BJ (cell line): ENCODE measurements at regions not wholly inside any gene's neighbourhood (a gene's known extent, or its start where the extent isn't known, plus 50 kb on each side); places are given as distances from the start of the nearest gene placed in this dataset.

Experiments
- CTCF ChIA-PET: fragments of 350-600 bp; formaldehyde crosslinking; extraction: SDS; loops from one replicate; lab custom pipeline; 2021; ENCODE audit warnings: antibody characterized with exemption, inconsistent platforms; lab: Yijun Ruan, JAX
- POLR2A ChIA-PET: fragments of 300-600 bp; sonication (Branson Sonifier 250); formaldehyde crosslinking; extraction: SDS; loops from one replicate; lab custom pipeline; 2021; ENCODE audit warnings: antibody characterized with exemption; lab: Charles Lee
- DNase-seq: peaks from one replicate; pipeline ENCODE4 v3.0.0-alpha.2; 2011; ENCODE audit warnings: low read depth
- H3K27me3 ChIP-seq: 2 replicates; pipeline ENCODE4 v1.6.0; 2011; ENCODE audit warnings: low read length; ENCODE audit not compliant: control insufficient read depth, insufficient read depth
- H3K36me3 ChIP-seq: 2 replicates; pipeline ENCODE4 v1.5.1; 2011; ENCODE audit warnings: low read length; ENCODE audit not compliant: control insufficient read depth, insufficient read depth
- H3K4me3 ChIP-seq: 2 replicates; pipeline ENCODE4 v1.5.1; 2011; ENCODE audit warnings: low read depth, mild to moderate bottlenecking, control low read depth, low read length
- TF ChIP-seq, protein P1 (sequence below): IDR thresholded peaks from 2 replicates; pipeline ENCODE4 v1.5.1; 2011; ENCODE audit warnings: low read depth, mild to moderate bottlenecking, control low read depth, inconsistent platforms, low read length, moderate library complexity; ENCODE audit not compliant: insufficient read depth

DNA sequence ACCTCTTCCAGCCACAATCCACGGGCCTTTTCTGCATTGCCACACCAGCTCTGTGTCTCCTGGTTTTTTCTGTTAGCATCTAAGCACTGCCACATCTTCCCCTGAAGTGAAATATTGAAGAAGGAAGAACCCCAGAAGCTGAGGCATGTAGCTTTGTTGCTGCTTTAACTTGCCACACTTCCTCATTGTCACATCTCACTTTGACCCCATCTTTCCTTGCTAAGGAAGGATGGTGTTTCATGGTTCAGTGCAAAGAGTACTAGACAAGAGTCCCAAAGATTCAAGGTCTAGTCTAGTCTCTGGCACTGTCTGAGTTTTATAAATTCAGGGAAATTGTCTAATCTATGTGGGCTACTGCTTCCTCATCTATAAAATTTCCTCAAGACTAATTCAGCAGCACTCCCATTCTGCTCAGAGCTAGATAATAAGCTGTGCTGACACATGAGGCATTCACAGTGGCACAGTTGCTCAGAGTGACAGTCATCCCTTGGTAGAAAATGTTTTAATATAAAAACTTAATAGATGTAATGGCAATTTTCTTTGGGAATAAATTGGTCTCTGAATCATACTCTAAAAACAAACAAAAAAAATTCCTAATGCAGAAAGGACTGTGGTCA, 483.0 kb upstream of the ID2 start:
- Histone ChIP-seq H3K4me3 (no peak overlapping the region), H3K27me3 (no peaks in the 10 kb centered on the region), H3K36me3 (no peaks in the 10 kb centered on the region)
- POLR2A ChIA-PET, result interaction anchor here (0.7 kb wide), 1 partner anchor 483 kb away, joined by 3 read pairs; no protein-coding TSS in a partner anchor
- CTCF ChIA-PET, result no interaction called here
- DNase-seq, result no peak
- TF ChIP-seq, protein P1, sequence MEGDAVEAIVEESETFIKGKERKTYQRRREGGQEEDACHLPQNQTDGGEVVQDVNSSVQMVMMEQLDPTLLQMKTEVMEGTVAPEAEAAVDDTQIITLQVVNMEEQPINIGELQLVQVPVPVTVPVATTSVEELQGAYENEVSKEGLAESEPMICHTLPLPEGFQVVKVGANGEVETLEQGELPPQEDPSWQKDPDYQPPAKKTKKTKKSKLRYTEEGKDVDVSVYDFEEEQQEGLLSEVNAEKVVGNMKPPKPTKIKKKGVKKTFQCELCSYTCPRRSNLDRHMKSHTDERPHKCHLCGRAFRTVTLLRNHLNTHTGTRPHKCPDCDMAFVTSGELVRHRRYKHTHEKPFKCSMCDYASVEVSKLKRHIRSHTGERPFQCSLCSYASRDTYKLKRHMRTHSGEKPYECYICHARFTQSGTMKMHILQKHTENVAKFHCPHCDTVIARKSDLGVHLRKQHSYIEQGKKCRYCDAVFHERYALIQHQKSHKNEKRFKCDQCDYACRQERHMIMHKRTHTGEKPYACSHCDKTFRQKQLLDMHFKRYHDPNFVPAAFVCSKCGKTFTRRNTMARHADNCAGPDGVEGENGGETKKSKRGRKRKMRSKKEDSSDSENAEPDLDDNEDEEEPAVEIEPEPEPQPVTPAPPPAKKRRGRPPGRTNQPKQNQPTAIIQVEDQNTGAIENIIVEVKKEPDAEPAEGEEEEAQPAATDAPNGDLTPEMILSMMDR, result no peak

- CTCF ChIA-PET, result no interaction called here
Observed at GRCh38 chr2:8202132-8202531, 479.7 kb upstream of the ID2 start.

DNA sequence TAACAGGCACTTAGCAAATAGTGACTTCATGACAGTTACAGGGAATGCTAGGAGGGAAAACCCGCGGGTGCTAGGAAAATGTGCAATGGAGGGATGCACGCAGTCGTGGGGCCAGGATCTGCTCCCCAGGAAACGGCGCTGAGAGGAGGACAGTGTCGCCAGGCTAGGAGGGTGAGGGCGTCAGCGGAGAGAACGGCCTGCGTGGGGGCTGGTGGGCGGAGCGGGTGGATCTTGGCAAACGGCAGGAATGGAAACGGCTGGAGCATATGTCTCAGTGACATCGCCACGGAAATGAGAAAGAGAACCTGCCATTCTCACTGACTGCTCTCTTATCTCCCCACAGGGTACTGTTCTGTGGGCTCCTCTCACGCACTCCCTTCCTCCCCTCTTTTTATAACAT, 478.5 kb upstream of the ID2 start:
- Histone ChIP-seq H3K27me3 (no peaks in the 10 kb centered on the region), H3K36me3 (no peaks in the 10 kb centered on the region), H3K4me3 (no peak overlapping the region)
- CTCF ChIA-PET, result no interaction called here
- TF ChIP-seq, protein P1, result no peak
- POLR2A ChIA-PET, result no interaction called here
- DNase-seq, result no peak

More at GRCh38 chr2:8202132-8202531, 479.7 kb upstream of the ID2 start:
- Histone ChIP-seq H3K36me3 (no peaks in the 10 kb centered on the region), H3K4me3 (no peak overlapping the region), H3K27me3 (no peaks in the 10 kb centered on the region)
- TF ChIP-seq, protein P1, result no peak
- DNase-seq, result no peak
- POLR2A ChIA-PET, result no interaction called here

DNA sequence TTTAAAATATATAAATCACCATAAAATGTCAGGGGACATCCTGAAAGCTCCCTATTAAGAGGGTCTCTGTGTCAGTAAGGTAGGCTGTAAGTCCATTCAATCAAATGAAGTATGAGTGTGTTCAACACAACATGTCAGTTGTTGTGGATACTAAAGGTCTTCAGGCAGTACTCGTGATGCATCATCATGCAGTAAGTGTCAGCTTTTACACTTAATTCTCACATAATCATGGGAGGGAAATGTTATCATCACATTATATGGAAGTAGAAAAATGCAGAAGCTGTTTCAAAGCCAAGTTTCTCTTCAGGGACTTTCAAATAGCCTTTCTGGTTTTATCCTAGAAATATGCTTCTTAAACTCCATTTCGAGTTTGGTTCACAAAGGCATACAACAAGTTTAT, 477.1 kb upstream of the ID2 start:
- Histone ChIP-seq H3K4me3 (no peak overlapping the region), H3K27me3 (no peaks in the 10 kb centered on the region), H3K36me3 (no peaks in the 10 kb centered on the region)
- ChIA-PET POLR2A (no interaction called here), CTCF (no interaction called here)
- TF ChIP-seq, protein P1, result no peak
- DNase-seq, result no peak

DNA sequence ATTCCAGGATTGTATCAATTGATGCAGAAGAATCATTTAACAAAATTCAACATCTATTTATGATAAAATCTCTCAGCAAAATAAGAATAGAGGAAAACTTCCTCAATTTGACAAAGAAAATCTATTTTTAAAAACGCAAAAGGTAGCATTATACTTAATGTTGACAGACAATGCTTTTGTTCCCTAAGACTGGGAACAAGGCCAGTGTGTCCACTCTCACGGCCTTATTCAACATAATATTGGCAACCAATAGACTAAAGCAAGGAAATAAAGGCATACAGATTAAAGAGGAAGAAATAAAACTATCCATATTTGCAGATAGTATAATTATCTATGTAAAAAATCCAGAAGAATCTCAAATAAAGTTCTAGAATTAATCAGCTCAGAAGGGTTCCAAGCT, 472.4 kb upstream of the ID2 start:
- H3K27me3 ChIP-seq, result no peaks in the 10 kb centered on the region
- DNase-seq, result no peak
- no peaks in the 10 kb centered on the region for H3K36me3 ChIP-seq
- no peak overlapping the region for H3K4me3 ChIP-seq
- TF ChIP-seq, protein P1, result no peak
- ChIA-PET POLR2A (no interaction called here), CTCF (no interaction called here)
